HEK293 (cell line): ENCODE measurements at regions not wholly inside any gene's neighbourhood (a gene's known extent, or its start where the extent isn't known, plus 50 kb on each side); places are given as distances from the start of the nearest gene placed in this dataset.

Source experiments
- CTCF ChIA-PET: fragments of 350-600 bp; formaldehyde crosslinking; extraction: SDS; loops from one replicate; lab custom pipeline; 2021; ENCODE audit warnings: antibody characterized with exemption; lab: Yijun Ruan, JAX
- POLR2A ChIA-PET: fragments of 300-600 bp; formaldehyde crosslinking; extraction: SDS; loops from one replicate; lab custom pipeline; 2020; ENCODE audit warnings: antibody characterized with exemption, inconsistent platforms; lab: Yijun Ruan, JAX
- H3K27ac ChIP-seq: fragments of 200-500 bp; sonication (Bioruptor generic); 2 replicates; pipeline ENCODE4 v1.5.1; 2014; ENCODE audit warnings: low read depth, low read length, control low read depth, inconsistent platforms; ENCODE audit errors: extremely low read depth
- H3K36me3 ChIP-seq, 2 experiments: fragments of 200-500 bp in 1 of 2; sonication (Bioruptor generic) in 1 of 2; 1 replicate in 1 of 2; 2 replicates in 1 of 2; pipeline ENCODE4 v1.5.1; 2014 to 2017; ENCODE audit warnings: inconsistent platforms in 2 of 2, low read length in 2 of 2; ENCODE audit not compliant: control insufficient read depth in 2 of 2, insufficient read depth in 1 of 2
- H3K4me1 ChIP-seq: fragments of 200-500 bp; sonication (Bioruptor generic); 2 replicates; pipeline ENCODE4 v1.5.1; 2014; ENCODE audit warnings: mild to moderate bottlenecking, low read length, inconsistent platforms; ENCODE audit not compliant: control insufficient read depth, insufficient read depth
- H3K4me3 ChIP-seq: 2 replicates; pipeline ENCODE4 v1.5.1; 2011; ENCODE audit warnings: low read depth, mild to moderate bottlenecking, control low read depth, low read length, moderate library complexity
- H3K9me3 ChIP-seq: fragments of 200-500 bp; sonication (Bioruptor generic); 2 replicates; pipeline ENCODE4 v1.5.1; 2014; ENCODE audit warnings: low read depth, low read length, inconsistent platforms; ENCODE audit not compliant: control insufficient read depth, insufficient read depth
- KLF1 ChIP-seq: fragments of 450-650 bp; formaldehyde crosslinking; IDR thresholded peaks from 2 replicates; pipeline ENCODE4 v1.5.1; 2016; ENCODE audit warnings: missing biosample characterization, missing genetic modification characterization
- SETDB1 ChIP-seq: IDR thresholded peaks from one replicate; pipeline ENCODE4 v1.6.1; 2017; ENCODE audit warnings: mild to moderate bottlenecking, low read length, moderate library complexity, mixed read lengths; ENCODE audit not compliant: insufficient read length
- ZBTB26 ChIP-seq: fragments of 450-650 bp; formaldehyde crosslinking; optimal IDR thresholded peaks from 2 replicates; pipeline ENCODE3; 2016; ENCODE audit warnings: missing biosample characterization, mild to moderate bottlenecking, missing genetic modification characterization
- ZNF112 ChIP-seq: fragments of 450-650 bp; formaldehyde crosslinking; IDR thresholded peaks from 2 replicates; pipeline ENCODE4 v1.5.0; 2017; ENCODE audit warnings: missing biosample characterization, missing genetic modification characterization
- ZNF132 ChIP-seq: fragments of 450-650 bp; formaldehyde crosslinking; IDR thresholded peaks from 2 replicates; pipeline ENCODE4 v1.5.1; 2017; ENCODE audit warnings: missing biosample characterization, missing genetic modification characterization, borderline replicate concordance
- ZNF157 ChIP-seq: fragments of 450-650 bp; formaldehyde crosslinking; IDR thresholded peaks from 2 replicates; pipeline ENCODE4 v1.5.1; 2016; ENCODE audit warnings: missing biosample characterization, missing genetic modification characterization
- ZNF16 ChIP-seq: fragments of 450-650 bp; formaldehyde crosslinking; IDR thresholded peaks from 2 replicates; pipeline ENCODE4 v1.5.1; 2016; ENCODE audit warnings: low read depth, missing biosample characterization, missing genetic modification characterization
- ZNF239 ChIP-seq: fragments of 450-650 bp; formaldehyde crosslinking; IDR thresholded peaks from 2 replicates; pipeline ENCODE4 v1.5.1; 2016; ENCODE audit warnings: missing biosample characterization, missing genetic modification characterization
- ZNF280D ChIP-seq: fragments of 450-650 bp; formaldehyde crosslinking; IDR thresholded peaks from 2 replicates; pipeline ENCODE4 v1.5.1; 2016; ENCODE audit warnings: missing biosample characterization, missing genetic modification characterization
- ZNF324 ChIP-seq: fragments of 450-650 bp; formaldehyde crosslinking; IDR thresholded peaks from 2 replicates; pipeline ENCODE4 v1.5.1; 2016; ENCODE audit warnings: missing biosample characterization, missing genetic modification characterization
- ZNF335 ChIP-seq: fragments of 450-650 bp; formaldehyde crosslinking; conservative IDR thresholded peaks from 2 replicates; pipeline ENCODE4 v1.5.1; 2016; ENCODE audit warnings: missing biosample characterization, missing genetic modification characterization
- ZNF426 ChIP-seq: fragments of 450-650 bp; formaldehyde crosslinking; IDR thresholded peaks from 2 replicates; pipeline ENCODE4 v1.5.1; 2017; ENCODE audit warnings: missing biosample characterization, missing genetic modification characterization, mild to moderate bottlenecking, inconsistent platforms, moderate library complexity
- ZNF610 ChIP-seq: fragments of 450-650 bp; formaldehyde crosslinking; IDR thresholded peaks from 2 replicates; pipeline ENCODE4 v1.5.1; 2016; ENCODE audit warnings: missing biosample characterization, missing genetic modification characterization, borderline replicate concordance
- ZNF645 ChIP-seq: fragments of 450-650 bp; formaldehyde crosslinking; IDR thresholded peaks from 2 replicates; pipeline ENCODE4; 2016; ENCODE audit warnings: missing biosample characterization, missing genetic modification characterization
- ZNF776 ChIP-seq: fragments of 450-650 bp; formaldehyde crosslinking; IDR thresholded peaks from 2 replicates; pipeline ENCODE4 v1.5.0; 2017; ENCODE audit warnings: missing biosample characterization, missing genetic modification characterization, borderline replicate concordance
- ZXDB ChIP-seq: fragments of 450-650 bp; formaldehyde crosslinking; IDR thresholded peaks from 2 replicates; pipeline ENCODE4 v1.5.1; 2016; ENCODE audit warnings: missing biosample characterization, missing genetic modification characterization
- TF ChIP-seq, protein P1 (sequence below): fragments of 450-650 bp; formaldehyde crosslinking; IDR thresholded peaks from 2 replicates; pipeline ENCODE4 v1.5.1; 2016; ENCODE audit warnings: missing biosample characterization, missing genetic modification characterization
- TF ChIP-seq, protein P2 (sequence below): fragments of 450-650 bp; formaldehyde crosslinking; IDR thresholded peaks from 2 replicates; pipeline ENCODE4 v1.5.1; 2017; ENCODE audit warnings: missing biosample characterization, missing genetic modification characterization
- TF ChIP-seq, protein P3 (sequence below): fragments of 450-650 bp; formaldehyde crosslinking; IDR thresholded peaks from 2 replicates; pipeline ENCODE4 v1.5.1; 2016; ENCODE audit warnings: missing biosample characterization, missing genetic modification characterization

- POLR2A ChIA-PET = no interaction called here
- Histone ChIP-seq H3K4me1 (no peaks in the 10 kb centered on the region), H3K36me3 (no peaks in the 10 kb centered on the region), H3K27ac (no peak overlapping the region), H3K9me3 (no peaks in the 10 kb centered on the region), H3K4me3 (no peak overlapping the region)
- CTCF ChIA-PET = no interaction called here
- no peak for TF ChIP-seq ZNF112 (tag by site-specific recombination)
- TF ChIP-seq, protein P1, sequence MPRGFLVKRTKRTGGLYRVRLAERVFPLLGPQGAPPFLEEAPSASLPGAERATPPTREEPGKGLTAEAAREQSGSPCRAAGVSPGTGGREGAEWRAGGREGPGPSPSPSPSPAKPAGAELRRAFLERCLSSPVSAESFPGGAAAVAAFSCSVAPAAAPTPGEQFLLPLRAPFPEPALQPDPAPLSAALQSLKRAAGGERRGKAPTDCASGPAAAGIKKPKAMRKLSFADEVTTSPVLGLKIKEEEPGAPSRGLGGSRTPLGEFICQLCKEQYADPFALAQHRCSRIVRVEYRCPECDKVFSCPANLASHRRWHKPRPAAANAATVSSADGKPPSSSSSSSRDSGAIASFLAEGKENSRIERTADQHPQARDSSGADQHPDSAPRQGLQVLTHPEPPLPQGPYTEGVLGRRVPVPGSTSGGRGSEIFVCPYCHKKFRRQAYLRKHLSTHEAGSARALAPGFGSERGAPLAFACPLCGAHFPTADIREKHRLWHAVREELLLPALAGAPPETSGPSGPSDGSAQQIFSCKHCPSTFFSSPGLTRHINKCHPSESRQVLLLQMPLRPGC = no peak
- TF ChIP-seq ZNF157 (tag by site-specific recombination) = peak; percentile 52; the same call in 1 of the 2 replicates
- no peak for TF ChIP-seq ZNF426 (tag by site-specific recombination)
- peak; percentile 89 for TF ChIP-seq SETDB1
Observed at GRCh38 chr10:61232780-61233179, 220.4 kb downstream of the TMEM26 start.

- TF ChIP-seq SETDB1 (peak; percentile 83), ZNF610 (tag by site-specific recombination) (no peak), ZBTB26 (tag by site-specific recombination) (no peak), KLF1 (tag by site-specific recombination) (no peak), ZXDB (tag by site-specific recombination) (no peak), ZNF280D (no peak)
- TF ChIP-seq, protein P2, sequence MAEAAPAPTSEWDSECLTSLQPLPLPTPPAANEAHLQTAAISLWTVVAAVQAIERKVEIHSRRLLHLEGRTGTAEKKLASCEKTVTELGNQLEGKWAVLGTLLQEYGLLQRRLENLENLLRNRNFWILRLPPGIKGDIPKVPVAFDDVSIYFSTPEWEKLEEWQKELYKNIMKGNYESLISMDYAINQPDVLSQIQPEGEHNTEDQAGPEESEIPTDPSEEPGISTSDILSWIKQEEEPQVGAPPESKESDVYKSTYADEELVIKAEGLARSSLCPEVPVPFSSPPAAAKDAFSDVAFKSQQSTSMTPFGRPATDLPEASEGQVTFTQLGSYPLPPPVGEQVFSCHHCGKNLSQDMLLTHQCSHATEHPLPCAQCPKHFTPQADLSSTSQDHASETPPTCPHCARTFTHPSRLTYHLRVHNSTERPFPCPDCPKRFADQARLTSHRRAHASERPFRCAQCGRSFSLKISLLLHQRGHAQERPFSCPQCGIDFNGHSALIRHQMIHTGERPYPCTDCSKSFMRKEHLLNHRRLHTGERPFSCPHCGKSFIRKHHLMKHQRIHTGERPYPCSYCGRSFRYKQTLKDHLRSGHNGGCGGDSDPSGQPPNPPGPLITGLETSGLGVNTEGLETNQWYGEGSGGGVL = no peak
- no peak overlapping the region for H3K27ac ChIP-seq
- no peak overlapping the region for H3K4me3 ChIP-seq
- H3K4me1 ChIP-seq = no peaks in the 10 kb centered on the region
- H3K9me3 ChIP-seq = no peaks in the 10 kb centered on the region
- ChIA-PET CTCF (no interaction called here), POLR2A (no interaction called here)
- no peaks in the 10 kb centered on the region for H3K36me3 ChIP-seq
Observed at GRCh38 chr10:61225939-61226338, 227.2 kb downstream of the TMEM26 start.

DNA sequence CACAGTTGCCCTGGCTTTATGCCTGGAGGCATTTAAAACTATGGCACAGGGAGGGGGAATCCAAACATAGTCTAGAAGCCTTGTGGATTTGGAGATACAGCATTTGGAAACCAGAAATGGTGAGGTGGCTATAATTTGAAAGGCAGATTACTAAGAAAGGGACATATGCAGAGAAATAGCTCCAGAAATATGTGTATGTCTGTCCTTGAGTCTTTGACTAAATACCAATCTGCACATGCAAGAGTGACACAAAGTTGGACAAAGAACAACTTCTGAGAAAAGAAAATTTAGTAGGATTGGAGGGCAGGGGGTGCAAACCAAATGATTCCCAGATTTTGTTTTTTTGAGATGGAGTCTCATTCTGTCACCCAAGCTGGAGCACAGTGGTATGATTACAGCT, 229.6 kb downstream of the TMEM26 start:
- ChIA-PET POLR2A (no interaction called here), CTCF (no interaction called here)
- no peak overlapping the region for H3K27ac ChIP-seq
- no peaks in the 10 kb centered on the region for H3K36me3 ChIP-seq
- no peak overlapping the region for H3K4me3 ChIP-seq
- no peaks in the 10 kb centered on the region for H3K9me3 ChIP-seq
- no peak for TF ChIP-seq ZNF324 (tag by site-specific recombination)
- TF ChIP-seq, protein P3, sequence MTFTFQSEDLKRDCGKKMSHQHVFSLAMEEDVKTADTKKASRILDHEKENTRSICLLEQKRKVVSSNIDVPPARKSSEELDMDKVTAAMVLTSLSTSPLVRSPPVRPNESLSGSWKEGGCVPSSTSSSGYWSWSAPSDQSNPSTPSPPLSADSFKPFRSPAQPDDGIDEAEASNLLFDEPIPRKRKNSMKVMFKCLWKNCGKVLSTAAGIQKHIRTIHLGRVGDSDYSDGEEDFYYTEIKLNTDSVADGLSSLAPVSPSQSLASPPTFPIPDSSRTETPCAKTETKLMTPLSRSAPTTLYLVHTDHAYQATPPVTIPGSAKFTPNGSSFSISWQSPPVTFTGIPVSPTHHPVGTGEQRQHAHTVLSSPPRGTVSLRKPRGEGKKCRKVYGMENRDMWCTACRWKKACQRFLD (tag by site-specific recombination) = no peak
- TF ChIP-seq ZNF16 (tag by site-specific recombination) = no peak
- no peak for TF ChIP-seq ZNF776
- TF ChIP-seq ZNF645 (tag by site-specific recombination) = no peak
- no peak for TF ChIP-seq ZNF132
- TF ChIP-seq ZNF239 = no peak
- no peak for TF ChIP-seq ZNF335
- no peaks in the 10 kb centered on the region for H3K4me1 ChIP-seq
